ENCODE measurements at regions not wholly inside any gene's neighbourhood (a gene's known extent, or its start where the extent isn't known, plus 50 kb on each side); places are given as distances from the start of the nearest gene placed in this dataset.

DNA sequence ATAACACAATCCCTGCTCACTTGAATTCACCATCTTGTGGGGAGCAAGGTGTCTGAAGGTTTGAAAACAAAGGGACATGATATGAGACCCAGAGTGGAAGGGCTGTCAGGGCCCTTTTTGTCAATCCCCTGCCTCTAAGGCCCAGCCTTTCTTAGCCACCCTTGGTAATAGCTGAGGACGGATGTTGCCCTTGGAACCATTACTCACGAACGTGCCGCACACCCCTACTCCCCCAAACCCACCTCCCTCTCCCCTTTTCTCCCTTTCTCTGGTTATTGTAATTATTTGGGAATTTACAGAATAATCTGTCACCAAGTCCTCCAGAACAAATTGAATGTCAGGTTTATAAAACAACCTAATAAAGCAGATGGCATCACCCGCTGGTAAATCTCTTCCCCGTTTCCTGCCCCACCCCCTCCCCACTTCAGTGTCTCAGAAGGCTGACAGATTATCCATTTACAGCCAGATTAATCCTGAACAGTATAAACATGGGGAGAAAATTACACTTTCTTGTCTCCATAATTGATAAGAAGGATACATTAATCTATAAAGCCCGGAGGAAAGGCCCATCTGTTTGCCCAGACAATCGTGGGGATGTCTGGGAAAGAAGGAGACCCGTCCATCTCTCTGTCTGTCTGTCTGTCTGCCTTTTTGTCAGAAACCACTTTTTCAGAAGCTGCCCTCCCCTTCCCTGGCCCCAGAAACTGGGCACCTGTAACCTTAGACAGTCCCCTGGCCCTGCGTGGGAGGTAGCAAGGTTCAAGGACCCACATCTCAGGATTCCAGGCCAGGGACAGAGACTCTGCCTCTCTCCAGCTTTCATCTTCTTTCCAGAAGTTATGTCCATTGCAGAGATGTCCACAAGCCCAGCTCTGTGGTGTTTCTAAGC is 60.6 kb upstream of the CD34 start:
- DNase-seq: no peak

DNA sequence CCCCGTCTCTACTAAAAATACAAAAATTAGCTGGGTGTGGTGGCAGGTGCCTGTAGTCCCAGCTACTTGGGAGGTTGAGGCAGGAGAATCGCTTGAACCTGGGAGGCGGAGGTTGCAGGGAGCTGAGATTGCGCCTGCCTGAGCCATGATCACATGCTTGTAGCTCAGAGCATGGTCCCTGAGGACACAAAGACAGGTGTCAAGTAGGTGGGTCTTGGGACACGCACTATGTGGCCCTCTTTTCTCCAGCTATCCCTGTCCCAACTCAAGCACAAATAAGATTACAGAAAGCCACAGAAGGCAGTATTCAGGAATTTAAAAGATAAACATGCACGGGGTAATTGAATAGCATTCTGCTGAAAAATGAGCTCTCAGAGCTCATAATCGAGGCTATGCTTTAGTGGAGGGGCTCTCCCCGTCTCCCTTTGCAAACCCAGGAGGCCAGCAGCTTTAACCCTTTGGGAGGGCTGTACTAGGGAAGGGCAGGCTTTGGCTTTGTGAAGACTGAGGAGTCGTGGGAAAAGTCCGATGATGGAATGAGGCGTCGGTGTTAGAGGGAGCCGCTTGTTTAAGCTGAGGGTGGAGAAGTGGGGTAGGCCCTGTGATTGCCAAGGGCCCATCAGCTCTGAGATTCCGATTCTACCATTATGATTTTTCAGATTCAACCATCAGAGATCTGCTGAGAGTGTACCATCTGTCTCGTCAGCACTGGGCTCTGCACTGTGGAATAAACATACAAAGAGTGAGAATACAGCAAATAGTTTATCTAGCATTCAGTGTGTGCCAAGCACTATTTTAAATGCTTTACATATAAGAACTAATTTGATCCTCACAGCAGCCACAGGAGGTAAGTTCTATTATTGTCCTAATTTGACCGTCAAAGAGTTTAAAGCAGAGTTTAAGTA is 59.7 kb upstream of the CD34 start:
- DNase-seq: no peak

DNA sequence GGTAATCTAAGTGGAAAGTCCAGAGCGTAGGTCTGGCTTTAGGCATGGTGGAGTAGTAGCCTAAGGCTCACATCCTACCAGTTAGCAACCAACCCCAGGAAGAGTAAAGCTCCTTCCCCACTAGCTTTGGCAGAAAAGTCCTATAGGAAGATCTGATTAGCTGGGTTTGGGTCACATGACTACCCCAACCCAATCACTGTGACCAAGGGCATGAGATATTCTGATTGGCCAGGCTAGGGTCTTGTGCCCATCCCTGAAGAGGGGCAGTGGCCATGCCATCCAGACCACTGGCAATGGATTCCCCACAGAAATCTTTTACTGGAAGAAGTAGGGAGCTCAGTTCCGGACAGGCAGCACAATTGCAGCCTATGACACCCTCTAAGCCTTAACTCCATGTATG is 58.6 kb upstream of the CD34 start:
- no peak for DNase-seq

DNA sequence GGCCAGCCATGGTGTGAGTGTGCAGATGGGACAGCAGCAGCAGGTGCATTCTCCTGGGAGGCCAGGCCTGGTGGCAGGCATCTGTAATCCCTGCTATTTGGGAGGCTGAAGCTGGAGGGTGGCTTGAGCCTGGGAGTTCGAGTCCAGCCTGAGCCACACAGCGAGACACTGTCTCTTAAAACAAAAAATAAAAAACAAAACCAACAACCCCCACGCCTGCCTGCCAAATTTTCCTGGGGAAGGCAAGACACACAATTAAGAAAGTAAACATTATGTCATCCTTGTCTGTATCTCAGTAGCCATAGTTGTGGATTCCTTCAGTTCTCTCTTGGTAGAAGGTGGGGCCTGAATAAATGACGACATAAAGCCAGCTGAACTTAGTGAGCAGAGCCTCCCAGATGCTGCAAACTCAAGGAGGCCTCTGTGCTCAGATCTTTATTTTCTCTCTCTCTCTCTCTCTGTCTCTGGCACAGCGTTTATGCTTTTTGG is 57.6 kb upstream of the CD34 start:
- no peak for DNase-seq

DNA sequence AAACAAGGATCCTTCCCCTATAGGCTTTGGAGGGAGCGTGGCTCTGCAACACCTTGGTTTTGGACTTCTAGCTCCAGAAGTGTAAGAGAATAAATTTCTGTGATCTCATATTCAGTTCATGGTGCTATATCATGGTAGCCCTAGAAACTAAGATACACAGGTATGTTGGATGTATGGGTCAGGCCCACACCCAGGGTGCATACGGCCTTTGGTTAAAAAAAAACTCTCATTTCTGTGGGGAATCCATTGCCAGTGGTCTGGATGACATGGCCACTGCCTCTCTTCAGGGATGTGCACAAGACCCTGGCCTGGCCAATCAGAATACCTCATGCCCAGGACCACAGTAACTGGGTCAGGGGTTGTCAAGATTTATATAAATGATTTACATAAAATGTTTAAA is 56.8 kb upstream of the CD34 start:
- no peak for DNase-seq

DNA sequence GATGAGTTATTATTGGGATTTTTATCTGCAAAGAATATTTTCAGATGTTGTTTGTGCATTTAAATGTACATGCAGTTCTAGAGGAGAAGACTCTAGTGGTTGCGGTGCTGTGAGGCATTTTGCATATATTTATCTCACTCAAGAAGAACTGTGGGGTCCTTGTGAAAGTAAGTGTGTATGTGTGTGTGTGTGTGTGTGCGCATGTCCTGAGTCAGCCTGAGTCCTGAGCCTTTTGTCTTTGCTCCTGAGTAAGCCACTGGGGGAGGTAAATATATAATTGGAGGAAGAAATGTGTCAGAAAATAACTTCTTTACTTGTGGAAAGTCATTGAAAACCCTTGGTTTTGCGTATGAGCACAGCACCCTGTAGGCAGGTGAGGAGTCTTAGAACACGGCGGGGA is 55.6 kb upstream of the CD34 start:
- DNase-seq: no peak

DNA sequence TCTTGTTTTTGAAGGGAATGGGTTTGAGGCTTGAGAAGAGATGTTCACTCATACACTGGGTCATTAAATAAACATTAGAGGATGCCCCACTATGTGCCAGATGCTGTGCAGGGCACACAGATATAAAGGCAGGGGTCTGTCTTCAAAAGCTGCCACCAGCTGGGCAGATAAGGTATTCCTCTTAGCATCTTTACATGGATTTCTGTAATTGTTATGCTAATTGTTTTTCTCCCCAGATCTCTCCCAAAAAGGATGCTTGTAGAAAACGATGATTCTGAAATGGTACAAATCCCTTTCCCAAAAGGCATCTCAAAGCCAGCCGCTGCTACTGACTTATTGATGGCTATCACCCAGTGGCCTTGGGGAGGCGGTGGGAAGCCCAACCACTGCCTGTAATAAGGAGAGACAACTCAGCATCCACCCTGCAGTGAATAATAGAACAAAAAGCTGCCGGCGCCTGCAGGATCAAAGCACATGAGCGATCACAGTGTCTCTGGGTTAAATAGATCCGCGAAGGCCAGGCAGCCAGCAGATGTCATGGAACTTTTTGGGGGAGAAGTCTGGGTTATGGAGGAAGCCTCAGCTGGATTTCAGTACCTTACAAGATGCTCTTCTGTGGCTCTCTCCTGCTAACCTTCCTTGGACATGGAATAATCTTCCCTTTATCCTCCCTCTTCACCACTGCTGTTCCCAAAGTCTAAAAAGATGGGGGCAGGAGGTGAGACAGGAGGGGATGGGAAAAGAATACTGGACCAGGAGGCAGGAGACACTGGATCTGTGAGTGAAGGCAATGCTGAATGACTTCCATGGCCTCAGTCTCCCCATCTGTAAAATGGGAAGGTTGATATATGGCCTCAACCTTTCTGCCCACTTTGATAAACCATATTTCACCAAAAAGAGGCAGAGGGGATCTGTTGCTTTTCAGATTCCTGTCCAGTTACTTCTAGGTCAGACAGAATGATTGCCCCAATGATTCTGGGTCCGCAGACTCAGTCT is 54.8 kb upstream of the CD34 start:
- no peak for DNase-seq

DNA sequence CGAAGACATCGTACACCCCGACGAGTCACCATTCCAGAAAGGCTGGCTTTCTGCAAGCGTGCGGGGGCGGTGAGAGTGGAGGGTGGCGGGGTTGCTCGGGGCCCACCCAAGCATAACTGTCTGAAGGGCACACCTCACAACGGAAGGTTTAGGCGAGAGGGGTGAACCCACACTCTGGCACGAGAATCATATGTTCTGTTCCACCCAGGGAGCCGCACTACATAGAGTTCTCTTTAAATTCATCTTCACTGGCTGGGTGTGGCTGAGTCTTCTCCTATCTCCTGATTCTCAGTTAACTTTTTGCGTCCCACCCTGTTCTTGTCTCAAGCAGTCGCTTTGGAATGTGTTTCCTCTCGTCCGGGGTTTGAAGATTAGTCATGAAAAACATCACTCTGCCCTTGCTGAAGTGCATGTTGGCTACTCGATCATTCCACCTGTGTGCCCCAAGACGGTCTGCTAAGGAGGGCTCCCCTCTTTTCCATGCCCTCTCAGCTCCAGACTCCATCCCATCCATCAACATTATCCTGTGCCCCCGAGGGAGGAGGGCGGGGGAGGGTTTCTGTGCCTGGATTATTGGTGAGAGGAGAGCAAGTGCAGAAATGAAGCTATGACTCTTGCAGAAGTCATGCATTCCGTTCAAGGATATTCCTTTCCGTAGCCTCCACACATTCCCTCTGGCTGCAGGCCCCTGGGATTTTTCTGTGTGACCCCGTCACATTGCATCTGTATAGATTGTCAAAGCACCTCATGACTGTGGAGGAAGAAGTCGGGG is 53.5 kb upstream of the CD34 start:
- no peak for DNase-seq

DNA sequence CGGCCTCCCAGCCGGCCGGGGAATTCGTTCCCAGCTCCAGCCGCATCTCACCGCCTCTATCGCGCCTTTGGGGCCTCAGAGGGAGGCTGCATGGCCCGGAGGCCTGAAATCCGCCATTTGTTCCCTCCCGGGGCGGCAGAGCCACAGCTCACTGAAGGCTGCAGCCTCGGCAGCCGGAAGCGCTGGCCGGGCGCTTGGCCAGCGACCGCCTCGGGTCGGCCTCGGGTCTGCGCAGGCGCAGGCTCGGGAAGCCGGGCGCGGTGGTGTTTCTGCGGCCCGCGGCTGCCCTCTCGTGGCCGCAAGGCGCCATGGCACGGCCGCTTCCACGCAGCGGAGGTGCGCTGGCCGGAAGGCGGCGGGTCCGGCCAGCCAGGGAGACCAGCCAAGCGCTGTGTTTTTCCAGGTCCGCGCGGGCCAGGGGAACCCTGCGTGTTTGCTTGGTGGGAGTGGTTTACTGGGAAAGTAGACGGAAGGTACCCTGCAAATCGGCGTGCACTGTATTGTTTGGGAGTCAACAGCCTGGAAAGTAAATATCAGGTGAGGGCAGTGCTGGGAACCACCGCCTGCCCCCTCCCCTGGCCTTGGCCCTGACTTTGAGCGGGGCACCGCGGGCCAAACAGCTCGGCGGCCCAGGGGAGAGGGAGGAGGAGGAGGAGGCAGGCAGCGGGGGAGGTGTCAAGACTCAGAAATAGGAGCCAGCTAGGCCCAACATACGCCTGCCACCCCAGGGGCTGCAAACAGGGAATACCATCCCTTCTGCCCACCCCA is 52.7 kb upstream of the CD34 start:
- DNase-seq: peak; percentile 86

DNA sequence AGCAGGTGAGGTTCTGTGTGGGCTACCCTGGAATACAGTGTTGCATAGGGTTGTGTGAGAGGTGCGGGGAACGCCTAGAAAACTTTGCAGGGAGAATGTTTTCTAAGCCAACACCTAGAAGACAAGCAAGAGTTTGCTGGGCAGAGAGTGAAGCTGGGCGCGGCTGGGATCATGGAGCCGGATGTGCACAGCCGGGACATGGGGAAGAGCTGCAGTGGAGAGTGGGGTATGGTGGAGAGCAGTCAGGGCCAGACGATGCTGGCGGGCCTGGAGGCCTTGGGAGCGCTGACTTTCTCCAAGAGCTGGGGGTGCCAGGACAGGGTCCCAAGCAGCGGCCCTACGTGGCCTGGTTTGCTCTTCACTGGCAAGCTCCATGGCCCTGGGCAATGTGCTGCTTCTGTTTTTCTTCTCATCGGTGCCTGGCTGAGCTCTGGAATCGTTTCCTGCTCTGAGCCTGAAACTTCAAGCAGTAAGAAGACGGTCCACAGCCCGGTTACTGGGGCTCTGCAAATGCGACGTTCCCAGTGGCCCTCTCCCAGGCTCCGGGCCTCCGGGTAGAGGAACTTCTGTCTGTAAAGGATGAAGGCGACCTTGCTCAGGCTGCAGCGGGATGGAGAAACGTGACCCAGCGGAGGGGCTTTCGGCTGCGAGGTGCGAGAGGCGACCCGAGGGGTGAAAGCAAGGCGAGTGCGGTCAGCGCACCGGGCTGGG is 51.9 kb upstream of the CD34 start:
- no peak for DNase-seq
